WTC11 (cell line): ENCODE measurements at regions not wholly inside any gene's neighbourhood (a gene's known extent, or its start where the extent isn't known, plus 50 kb on each side); places are given as distances from the start of the nearest gene placed in this dataset.
A peak's percentile ranks its signal among the peaks of the same experiment; 100 is the strongest.

Source experiments
- ATF6 ChIP-seq: sonication (generic); formaldehyde crosslinking; IDR thresholded peaks from 2 replicates; pipeline ENCODE4 v1.8.1; 2023; ENCODE audit warnings: mild to moderate bottlenecking, missing genetic modification reagents
- CBFB ChIP-seq: sonication (generic); formaldehyde crosslinking; IDR thresholded peaks from 2 replicates; pipeline ENCODE4 v1.8.1; 2022; ENCODE audit warnings: mild to moderate bottlenecking, low read depth, missing genetic modification reagents
- CTCF ChIP-seq: fragments of 200-600 bp; IDR thresholded peaks from 2 replicates; pipeline ENCODE4 v1.8.0; 2022; ENCODE audit warnings: antibody characterized with exemption
- ETV6 ChIP-seq: sonication (generic); formaldehyde crosslinking; IDR thresholded peaks from 2 replicates; pipeline ENCODE4 v1.8.1; 2022; ENCODE audit warnings: mild to moderate bottlenecking, missing genetic modification reagents
- FOXK1 ChIP-seq: sonication (generic); formaldehyde crosslinking; IDR thresholded peaks from 2 replicates; pipeline ENCODE4 v1.8.0; 2022; ENCODE audit warnings: mild to moderate bottlenecking, moderate library complexity, missing genetic modification reagents
- HMGA2 ChIP-seq: fragments of 250-450 bp; sonication (Bioruptor Pico); IDR thresholded peaks from 2 replicates; pipeline ENCODE4 v1.4.0; 2021; ENCODE audit warnings: mild to moderate bottlenecking, moderate library complexity
- MLX ChIP-seq: sonication (generic); formaldehyde crosslinking; IDR thresholded peaks from 2 replicates; pipeline ENCODE4 v1.8.1; 2023; ENCODE audit warnings: mild to moderate bottlenecking, missing genetic modification reagents, moderate library complexity
- NR3C1 ChIP-seq: sonication (generic); formaldehyde crosslinking; conservative IDR thresholded peaks from 2 replicates; pipeline ENCODE4 v1.8.1; 2023; ENCODE audit warnings: low read depth, mild to moderate bottlenecking, missing genetic modification reagents
- USF1 ChIP-seq: sonication (generic); formaldehyde crosslinking; IDR thresholded peaks from 2 replicates; pipeline ENCODE4 v1.8.0; 2022; ENCODE audit warnings: mild to moderate bottlenecking, missing genetic modification reagents
- USF2 ChIP-seq: sonication (generic); formaldehyde crosslinking; IDR thresholded peaks from 2 replicates; pipeline ENCODE4 v1.8.1; 2023; ENCODE audit warnings: mild to moderate bottlenecking, missing genetic modification reagents, moderate library complexity
- ZBTB21 ChIP-seq: sonication (generic); formaldehyde crosslinking; IDR thresholded peaks from 2 replicates; pipeline ENCODE4 v1.8.1; 2023; ENCODE audit warnings: mild to moderate bottlenecking, missing genetic modification reagents, borderline replicate concordance
- ZMAT4 ChIP-seq: fragments of 250-450 bp; sonication (Bioruptor Pico); IDR thresholded peaks from 2 replicates; pipeline ENCODE4 v1.9.0; 2021; ENCODE audit warnings: mild to moderate bottlenecking

GRCh38 chr3:194212161-194212844, 76.4 kb downstream of the HES1 start:
- no peak for TF ChIP-seq USF1 (CRISPR knock-in tag)
- no peak for TF ChIP-seq FOXK1 (CRISPR knock-in tag)
- TF ChIP-seq CTCF, result no peak
- TF ChIP-seq ATF6 (CRISPR knock-in tag), result no peak
- TF ChIP-seq HMGA2 (CRISPR knock-in tag), result no peak
- no peak for TF ChIP-seq CBFB (CRISPR knock-in tag)
- TF ChIP-seq ZMAT4, result no peak
- TF ChIP-seq MLX (CRISPR knock-in tag), result 0 out of 2 replicates have a peak, but pooled peaks have one; percentile 32
- TF ChIP-seq ETV6, result no peak
- TF ChIP-seq NR3C1 (CRISPR knock-in tag), result no peak
- TF ChIP-seq ZBTB21, result no peak
- TF ChIP-seq USF2 (CRISPR knock-in tag), result no peak
